WERI-Rb-1 (cell line): ENCODE measurements at regions not wholly inside any gene's neighbourhood (a gene's known extent, or its start where the extent isn't known, plus 50 kb on each side); places are given as distances from the start of the nearest gene placed in this dataset.

ENCODE experiments used
- DNase-seq: peaks from one replicate; pipeline ENCODE4 v3.0.0-alpha.2; 2020
- H3K27ac ChIP-seq: fragments of 250-450 bp; sonication (Bioruptor Pico); 2 replicates; pipeline ENCODE4 v1.5.1; 2020; ENCODE audit warnings: mild to moderate bottlenecking, moderate library complexity
- H3K27me3 ChIP-seq: fragments of 250-450 bp; sonication (Bioruptor Pico); 2 replicates; pipeline ENCODE4 v1.5.1; 2021; ENCODE audit warnings: mild to moderate bottlenecking, low read depth, moderate library complexity; ENCODE audit not compliant: insufficient read depth, severe bottlenecking
- H3K36me3 ChIP-seq: fragments of 250-450 bp; sonication (Bioruptor Pico); 2 replicates; pipeline ENCODE4 v1.5.1; 2020; ENCODE audit warnings: mild to moderate bottlenecking, moderate library complexity
- H3K4me3 ChIP-seq: 2 replicates; pipeline ENCODE4 v1.5.1; 2011; ENCODE audit warnings: low read depth, mild to moderate bottlenecking, control low read depth, low read length
- H3K9me3 ChIP-seq: fragments of 250-450 bp; sonication (Bioruptor Pico); 2 replicates; pipeline ENCODE4 v1.5.1; 2021; ENCODE audit warnings: mild to moderate bottlenecking, moderate library complexity; ENCODE audit not compliant: severe bottlenecking
- TF ChIP-seq, protein P1 (sequence below): IDR thresholded peaks from 2 replicates; pipeline ENCODE4 v1.5.1; 2011; ENCODE audit warnings: low read depth, mild to moderate bottlenecking, control low read depth, inconsistent platforms, low read length

DNA sequence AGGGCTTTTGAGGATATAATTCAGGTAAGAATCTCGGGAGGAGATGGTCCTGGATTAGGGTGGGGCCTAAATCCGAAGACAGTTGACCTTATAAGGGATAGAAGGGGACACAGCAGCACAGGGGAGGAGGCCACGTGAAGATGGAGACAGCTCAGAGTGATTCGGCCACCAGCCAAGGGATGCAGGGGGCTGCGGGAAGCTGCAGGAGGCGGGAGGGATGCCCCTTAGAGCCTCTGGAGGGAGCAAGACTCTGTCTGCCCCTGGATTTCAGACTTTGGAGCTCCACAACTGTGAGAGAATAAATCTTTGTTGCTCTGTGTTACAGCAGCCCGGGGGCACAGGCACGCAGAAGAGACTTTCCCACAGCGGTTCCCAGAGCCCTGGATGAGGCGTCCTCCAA is 143.7 kb downstream of the ASB1 start:
- no peak for DNase-seq
- no peaks in the 10 kb centered on the region for H3K36me3 ChIP-seq
- H3K27me3 ChIP-seq = peaks cover 95% of the 10 kb centered on the region

DNA sequence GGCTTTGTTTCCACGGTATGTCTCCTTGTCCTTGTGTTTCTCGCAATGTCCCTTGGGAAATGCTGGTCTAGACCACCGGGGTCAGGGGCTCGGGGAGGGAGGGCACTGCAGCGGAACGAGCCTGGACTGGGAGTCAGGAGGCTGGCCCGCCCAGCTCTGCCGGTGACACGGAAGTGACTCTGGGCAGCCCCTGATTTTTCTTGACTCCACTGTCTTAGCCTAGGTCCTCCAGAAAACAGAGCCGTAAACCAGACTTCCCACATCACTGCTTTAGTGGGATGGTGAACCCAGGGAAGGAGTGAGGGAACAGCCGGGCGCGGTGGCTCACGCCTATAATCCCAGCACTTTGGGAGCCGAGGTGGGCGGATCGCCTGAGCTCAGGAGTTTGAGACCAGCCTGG is 144.2 kb downstream of the ASB1 start:
- TF ChIP-seq, protein P1, sequence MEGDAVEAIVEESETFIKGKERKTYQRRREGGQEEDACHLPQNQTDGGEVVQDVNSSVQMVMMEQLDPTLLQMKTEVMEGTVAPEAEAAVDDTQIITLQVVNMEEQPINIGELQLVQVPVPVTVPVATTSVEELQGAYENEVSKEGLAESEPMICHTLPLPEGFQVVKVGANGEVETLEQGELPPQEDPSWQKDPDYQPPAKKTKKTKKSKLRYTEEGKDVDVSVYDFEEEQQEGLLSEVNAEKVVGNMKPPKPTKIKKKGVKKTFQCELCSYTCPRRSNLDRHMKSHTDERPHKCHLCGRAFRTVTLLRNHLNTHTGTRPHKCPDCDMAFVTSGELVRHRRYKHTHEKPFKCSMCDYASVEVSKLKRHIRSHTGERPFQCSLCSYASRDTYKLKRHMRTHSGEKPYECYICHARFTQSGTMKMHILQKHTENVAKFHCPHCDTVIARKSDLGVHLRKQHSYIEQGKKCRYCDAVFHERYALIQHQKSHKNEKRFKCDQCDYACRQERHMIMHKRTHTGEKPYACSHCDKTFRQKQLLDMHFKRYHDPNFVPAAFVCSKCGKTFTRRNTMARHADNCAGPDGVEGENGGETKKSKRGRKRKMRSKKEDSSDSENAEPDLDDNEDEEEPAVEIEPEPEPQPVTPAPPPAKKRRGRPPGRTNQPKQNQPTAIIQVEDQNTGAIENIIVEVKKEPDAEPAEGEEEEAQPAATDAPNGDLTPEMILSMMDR = no peak
- Histone ChIP-seq H3K27me3 (peaks cover 93% of the 10 kb centered on the region), H3K4me3 (no peak overlapping the region), H3K36me3 (no peaks in the 10 kb centered on the region), H3K27ac (no peak overlapping the region), H3K9me3 (peaks cover 3% of the 10 kb centered on the region)
- DNase-seq = no peak

More for the DNA sequence above, 143.7 kb downstream of the ASB1 start:
- no peak overlapping the region for H3K4me3 ChIP-seq
- no peak overlapping the region for H3K27ac ChIP-seq
- peaks cover 3% of the 10 kb centered on the region for H3K9me3 ChIP-seq
- TF ChIP-seq, protein P1 = no peak

DNA sequence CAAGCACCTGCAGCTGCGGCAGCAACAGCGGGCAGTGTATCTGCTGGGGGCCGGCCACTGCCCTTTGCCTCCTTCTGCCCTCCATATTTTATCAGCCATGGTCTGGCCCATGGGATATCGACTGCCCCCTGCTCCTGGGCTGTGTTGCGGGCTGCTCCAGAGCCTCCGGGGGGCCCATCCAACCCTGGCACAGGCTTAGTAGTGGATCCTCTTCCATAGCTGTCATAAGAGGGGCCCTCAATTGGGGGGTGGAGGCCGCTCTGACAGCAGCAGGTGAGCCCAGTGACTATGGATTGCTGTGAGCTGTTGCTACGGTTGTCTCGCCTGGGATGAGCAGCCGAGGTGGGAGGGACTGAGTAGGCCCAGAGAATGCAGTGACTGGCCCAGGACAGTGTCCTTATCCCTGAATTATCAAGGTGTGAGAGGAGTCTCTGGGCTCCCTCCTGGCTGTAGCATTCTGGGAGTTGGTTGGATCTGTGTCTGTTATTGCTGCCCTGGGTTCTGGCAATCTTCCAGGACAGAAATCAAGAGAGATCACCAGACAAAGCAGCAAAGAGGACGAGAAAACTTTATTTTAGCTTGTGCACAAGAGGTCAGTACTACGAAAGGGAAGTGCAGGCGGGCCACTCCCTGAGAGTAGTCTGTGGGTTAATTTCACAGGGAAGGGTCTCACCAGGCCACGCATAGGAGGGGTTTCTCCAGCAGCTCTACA is 145.1 kb downstream of the ASB1 start:
- TF ChIP-seq, protein P1 = no peak
- peaks cover 93% of the 10 kb centered on the region for H3K27me3 ChIP-seq
- H3K27ac ChIP-seq = no peak overlapping the region
- DNase-seq = no peak
- H3K4me3 ChIP-seq = no peak overlapping the region
- H3K36me3 ChIP-seq = no peaks in the 10 kb centered on the region
- H3K9me3 ChIP-seq = peaks cover 3% of the 10 kb centered on the region

DNA sequence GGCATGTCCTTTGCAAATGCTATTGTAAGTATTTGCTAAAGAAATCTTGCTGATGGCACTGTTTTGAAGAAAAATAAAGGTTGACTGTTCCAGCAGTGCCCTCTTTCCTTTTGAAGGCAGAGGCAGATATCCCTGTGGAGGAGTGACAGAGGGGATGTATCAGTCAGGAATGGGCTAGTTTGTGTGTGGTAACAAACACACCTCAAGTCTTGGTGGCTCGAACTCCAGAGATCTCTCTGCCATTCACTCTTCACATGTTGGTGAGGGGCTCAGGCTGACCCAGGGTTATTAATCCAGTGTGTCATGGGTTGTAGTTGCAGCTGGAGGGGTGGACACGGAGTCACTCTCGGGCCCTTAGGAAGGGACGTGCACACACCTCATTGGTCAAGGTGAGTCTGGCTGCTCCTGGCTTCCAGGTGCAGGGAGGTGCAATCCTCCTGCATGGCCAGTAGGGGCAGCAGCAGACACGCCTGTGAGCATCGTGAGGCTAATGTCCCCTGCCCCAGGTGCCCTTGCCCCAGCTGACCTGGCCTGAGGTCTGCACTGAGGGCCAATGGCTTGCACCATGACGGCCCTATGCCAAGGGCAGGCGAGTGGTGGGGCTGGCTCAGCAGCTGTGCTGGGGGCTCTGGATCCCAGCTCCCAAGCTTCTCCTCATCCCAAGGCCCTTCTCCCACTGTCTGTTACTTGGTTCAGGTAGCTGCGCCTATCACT is 146.5 kb downstream of the ASB1 start:
- Histone ChIP-seq H3K9me3 (peaks cover 3% of the 10 kb centered on the region), H3K36me3 (no peaks in the 10 kb centered on the region), H3K27me3 (peaks cover 95% of the 10 kb centered on the region), H3K4me3 (no peak overlapping the region), H3K27ac (no peak overlapping the region)
- TF ChIP-seq, protein P1 = peak; percentile 97
- peak; percentile 19 for DNase-seq

DNA sequence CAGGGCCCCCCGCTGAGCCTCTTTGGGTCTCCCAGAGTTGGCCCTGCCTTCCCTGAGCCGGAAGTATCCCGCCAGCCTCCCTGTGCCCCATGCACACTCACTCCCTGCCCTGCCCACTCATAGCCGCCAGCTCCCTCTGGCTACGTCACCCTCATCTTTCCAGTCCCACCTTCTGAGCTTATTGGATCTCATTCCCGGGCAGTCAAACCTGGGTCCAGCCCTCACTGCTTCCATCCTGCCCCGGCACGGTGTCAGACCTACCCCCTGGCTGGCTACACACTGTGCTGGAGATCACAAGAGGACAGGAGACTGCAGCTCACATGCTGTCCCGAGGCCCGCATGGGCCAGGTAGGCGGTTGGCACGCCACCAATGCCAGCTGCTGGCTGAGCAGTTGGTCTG is 147.2 kb downstream of the ASB1 start:
- no peak for DNase-seq
- H3K9me3 ChIP-seq = peaks cover 3% of the 10 kb centered on the region
- TF ChIP-seq, protein P1 = no peak
- H3K36me3 ChIP-seq = no peaks in the 10 kb centered on the region
- H3K27me3 ChIP-seq = peaks cover 96% of the 10 kb centered on the region
- H3K27ac ChIP-seq = no peak overlapping the region
- no peak overlapping the region for H3K4me3 ChIP-seq
